Activated CD8-positive, alpha-beta T cell treated with anti-CD3 and anti-CD28 coated beads, Interleukin-2, amount 10 ng/mL, durations not matched to agents 7 days and 5 days (primary cell): ENCODE measurements at regions not wholly inside any gene's neighbourhood (a gene's known extent, or its start where the extent isn't known, plus 50 kb on each side); places are given as distances from the start of the nearest gene placed in this dataset.

Source experiments
- ATAC-seq: fragments of 150-1000 bp; cut with Tn5 transposase; one replicate; pipeline ENCODE4 v1.10.0; 2021; ENCODE audit warnings: moderate library complexity
- CTCF ChIA-PET: fragments of 350-600 bp; sonication (Branson Sonifier 250); formaldehyde crosslinking; loops from one replicate; lab custom pipeline; 2021; ENCODE audit warnings: antibody characterized with exemption; lab: Charles Lee
- POLR2A ChIA-PET: fragments of 350-600 bp; sonication (Branson Sonifier 250); formaldehyde crosslinking; loops from one replicate; lab custom pipeline; 2021; ENCODE audit warnings: antibody characterized with exemption; lab: Charles Lee
- DNase-seq: peaks from one replicate; pipeline ENCODE4 v3.0.0-alpha.2; 2020
- H3K27ac Mint-ChIP-seq: one replicate; pipeline ENCODE4 v1.8.0; 2021; ENCODE audit warnings: mild to moderate bottlenecking, mixed read lengths
- H3K27me3 Mint-ChIP-seq: one replicate; pipeline ENCODE4 v1.8.0; 2021; ENCODE audit warnings: low read depth, mixed read lengths
- H3K36me3 Mint-ChIP-seq: one replicate; pipeline ENCODE4 v1.8.0; 2021; ENCODE audit warnings: low read depth, mixed read lengths
- H3K4me1 Mint-ChIP-seq: one replicate; pipeline ENCODE4 v1.8.0; 2021; ENCODE audit warnings: low read depth, mixed read lengths
- H3K4me3 Mint-ChIP-seq: one replicate; pipeline ENCODE4 v1.8.0; 2021; ENCODE audit warnings: mild to moderate bottlenecking, mixed read lengths
- H3K9me3 Mint-ChIP-seq: one replicate; pipeline ENCODE4 v1.8.0; 2022; ENCODE audit warnings: mixed read lengths; ENCODE audit not compliant: insufficient read depth

DNA sequence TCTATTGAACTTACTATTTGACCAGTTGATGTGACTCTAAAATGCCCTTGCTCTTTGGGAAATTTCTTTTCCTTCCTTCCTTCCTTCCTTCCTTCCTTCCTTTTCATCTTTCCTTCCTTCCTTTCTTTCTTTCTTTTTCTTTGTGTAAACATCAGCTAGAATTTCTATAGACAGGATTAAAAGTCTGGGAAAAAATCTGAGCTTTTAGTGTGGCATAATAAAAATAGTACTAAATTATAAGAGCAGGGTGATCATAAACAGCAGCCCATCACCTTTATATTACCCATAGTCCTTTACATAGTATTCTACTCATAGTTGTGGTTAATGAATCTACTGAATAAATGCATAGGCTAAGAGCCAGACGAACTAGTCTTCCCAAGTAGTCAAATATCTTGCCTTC, 281.0 kb upstream of the DAB1 start:
- ATAC-seq (no peak), DNase-seq (no peak)
- ChIA-PET POLR2A (no interaction called here), CTCF (no interaction called here)
- Mint-ChIP-seq H3K9me3 (no peaks in the 10 kb centered on the region), H3K4me1 (no peaks in the 10 kb centered on the region), H3K36me3 (no peaks in the 10 kb centered on the region), H3K27ac (no peak overlapping the region), H3K27me3 (no peaks in the 10 kb centered on the region), H3K4me3 (no peak overlapping the region)

DNA sequence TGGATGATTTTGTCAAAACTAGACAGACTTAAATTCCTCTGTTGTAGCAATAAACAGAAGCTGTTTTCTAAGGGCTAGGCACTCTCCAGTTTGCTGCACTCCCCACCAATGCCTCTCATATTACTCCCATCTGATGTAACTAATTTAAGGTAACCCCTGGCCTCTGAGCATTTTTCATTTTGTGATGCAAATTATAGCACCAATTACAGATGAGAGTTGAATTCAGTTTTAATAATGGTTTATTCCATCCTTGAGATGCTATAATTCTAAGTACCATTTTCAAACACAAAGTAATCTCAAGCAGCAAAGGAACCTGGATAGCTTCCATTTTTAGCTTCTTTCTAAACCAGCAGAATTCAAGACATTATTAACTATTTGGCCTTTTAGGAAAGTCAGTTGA, 280.4 kb upstream of the DAB1 start:
- Mint-ChIP-seq H3K4me1 (no peaks in the 10 kb centered on the region), H3K27ac (no peak overlapping the region), H3K9me3 (no peaks in the 10 kb centered on the region), H3K36me3 (no peaks in the 10 kb centered on the region), H3K4me3 (no peak overlapping the region), H3K27me3 (no peaks in the 10 kb centered on the region)
- CTCF ChIA-PET, result no interaction called here
- DNase-seq (no peak), ATAC-seq (no peak)
- POLR2A ChIA-PET, result no interaction called here

DNA sequence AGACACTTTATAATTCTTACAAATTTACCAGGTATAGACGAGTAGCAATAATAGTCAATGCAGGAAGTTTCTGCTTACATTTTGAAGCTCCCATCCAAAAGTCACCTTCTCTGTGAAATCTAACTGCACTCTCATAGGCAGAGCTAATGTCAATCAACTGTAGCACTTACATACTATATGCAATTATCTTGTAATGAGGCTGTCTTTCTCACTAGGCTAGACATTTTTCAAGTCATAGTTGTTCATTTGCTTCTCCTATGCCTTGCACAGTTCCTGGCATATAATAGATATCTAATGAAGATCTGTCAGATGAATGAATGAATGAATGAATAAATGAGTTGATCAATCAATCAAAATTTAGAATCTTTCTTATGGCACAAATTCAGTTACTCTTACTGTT, 273.0 kb upstream of the DAB1 start:
- Mint-ChIP-seq H3K36me3 (no peaks in the 10 kb centered on the region), H3K4me3 (no peak overlapping the region), H3K27me3 (no peaks in the 10 kb centered on the region), H3K27ac (no peak overlapping the region), H3K4me1 (no peaks in the 10 kb centered on the region), H3K9me3 (peaks cover 8% of the 10 kb centered on the region)
- DNase-seq, result no peak
- no peak for ATAC-seq
- ChIA-PET POLR2A (no interaction called here), CTCF (no interaction called here)

DNA sequence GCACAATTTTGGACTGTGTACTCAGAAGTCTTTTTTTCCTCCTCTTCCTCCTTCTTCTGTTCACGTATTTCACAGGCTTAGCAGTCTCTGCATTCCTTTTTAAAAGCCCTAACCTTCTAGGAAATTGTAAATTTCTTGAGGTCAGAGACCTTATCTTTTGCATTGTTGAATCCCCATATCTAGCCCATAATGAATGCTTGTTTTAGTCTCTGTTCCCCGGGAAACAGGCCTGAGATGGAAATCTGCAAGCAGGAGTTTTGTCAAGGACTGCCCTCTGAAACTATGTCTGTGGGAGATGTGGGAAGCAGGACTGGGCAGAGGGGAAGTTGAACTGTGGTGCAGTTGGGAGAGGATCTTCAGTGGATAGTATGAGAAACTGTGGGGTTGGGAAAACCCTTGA, 272.2 kb upstream of the DAB1 start:
- H3K36me3 Mint-ChIP-seq, result no peaks in the 10 kb centered on the region
- no peaks in the 10 kb centered on the region for H3K4me1 Mint-ChIP-seq
- POLR2A ChIA-PET, result interaction anchor here (0.6 kb wide), 1 partner anchor 554 kb away, joined by 3 read pairs; no protein-coding TSS in a partner anchor
- H3K27ac Mint-ChIP-seq, result no peak overlapping the region
- peaks cover 8% of the 10 kb centered on the region for H3K9me3 Mint-ChIP-seq
- CTCF ChIA-PET, result no interaction called here
- no peak for DNase-seq
- no peak overlapping the region for H3K4me3 Mint-ChIP-seq
- no peaks in the 10 kb centered on the region for H3K27me3 Mint-ChIP-seq
- ATAC-seq, result no peak

DNA sequence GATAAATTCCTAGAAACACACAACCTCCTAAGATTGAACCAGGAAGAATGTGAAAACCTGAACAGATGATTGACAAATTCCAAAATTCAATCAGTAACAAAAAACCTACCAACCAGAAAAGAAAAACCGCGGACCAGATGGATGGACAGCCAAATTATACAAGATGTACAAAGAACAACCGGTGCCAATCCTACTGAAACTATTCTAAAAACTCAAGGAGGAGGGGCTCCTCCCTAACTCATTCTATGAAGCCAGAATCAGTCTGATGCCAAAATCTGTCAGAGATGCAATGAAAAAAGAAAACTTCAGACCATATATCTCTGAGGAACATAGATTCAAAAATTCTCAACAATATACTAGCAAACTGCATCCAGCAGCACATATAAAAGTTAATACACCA, 262.4 kb upstream of the DAB1 start:
- no peaks in the 10 kb centered on the region for H3K27me3 Mint-ChIP-seq
- H3K4me3 Mint-ChIP-seq, result no peak overlapping the region
- CTCF ChIA-PET, result no interaction called here
- POLR2A ChIA-PET, result no interaction called here
- H3K9me3 Mint-ChIP-seq, result peaks cover 8% of the 10 kb centered on the region
- no peaks in the 10 kb centered on the region for H3K4me1 Mint-ChIP-seq
- no peaks in the 10 kb centered on the region for H3K36me3 Mint-ChIP-seq
- DNase-seq (no peak), ATAC-seq (no peak)
- no peak overlapping the region for H3K27ac Mint-ChIP-seq

DNA sequence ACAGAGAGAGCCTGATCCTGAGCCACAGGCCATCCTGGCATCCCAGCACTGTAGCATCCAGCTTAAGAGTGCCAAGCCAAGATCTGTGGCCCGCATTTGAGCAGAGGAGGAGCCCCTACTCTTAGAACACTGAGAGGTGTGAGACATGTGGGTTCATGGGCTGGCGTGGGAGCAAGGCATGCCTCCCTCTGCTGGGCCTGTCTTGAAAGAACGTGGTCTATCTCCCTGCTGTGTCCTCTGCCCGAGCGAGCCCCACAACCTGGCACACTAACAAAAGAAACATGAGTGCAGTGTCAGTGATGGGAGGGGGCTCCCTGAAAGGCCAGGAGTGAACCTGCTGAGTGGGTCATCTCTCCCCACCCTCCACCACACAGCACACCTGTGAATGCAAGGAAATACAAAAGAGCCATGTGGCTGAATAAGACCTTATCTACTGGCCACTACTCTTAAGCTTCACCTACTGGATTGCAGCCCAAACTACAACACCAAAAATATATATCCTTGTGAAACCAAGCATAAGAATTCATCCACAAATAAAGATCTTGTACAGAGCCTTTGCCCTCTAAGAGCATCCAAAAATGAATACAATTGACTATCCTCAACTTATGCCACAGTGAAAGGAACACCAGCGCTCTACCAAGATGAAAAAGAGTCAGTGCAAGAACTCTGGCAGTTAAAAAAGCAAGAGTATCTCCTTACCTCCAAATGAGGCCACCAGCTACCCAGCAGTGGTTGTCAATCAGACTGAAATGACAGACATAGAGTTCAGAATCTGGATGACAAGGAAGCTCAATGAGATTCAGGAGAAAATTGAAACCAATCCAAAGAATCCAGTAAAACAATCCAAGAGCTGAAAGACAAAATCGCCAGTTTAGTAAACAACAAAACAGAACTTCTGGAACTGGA, 259.4 kb upstream of the DAB1 start:
- DNase-seq (no peak), ATAC-seq (no peak)
- Mint-ChIP-seq H3K36me3 (no peaks in the 10 kb centered on the region), H3K9me3 (peaks cover 3% of the 10 kb centered on the region), H3K27me3 (no peaks in the 10 kb centered on the region), H3K4me1 (no peaks in the 10 kb centered on the region), H3K27ac (no peak overlapping the region), H3K4me3 (no peak overlapping the region)
- ChIA-PET POLR2A (no interaction called here), CTCF (no interaction called here)

DNA sequence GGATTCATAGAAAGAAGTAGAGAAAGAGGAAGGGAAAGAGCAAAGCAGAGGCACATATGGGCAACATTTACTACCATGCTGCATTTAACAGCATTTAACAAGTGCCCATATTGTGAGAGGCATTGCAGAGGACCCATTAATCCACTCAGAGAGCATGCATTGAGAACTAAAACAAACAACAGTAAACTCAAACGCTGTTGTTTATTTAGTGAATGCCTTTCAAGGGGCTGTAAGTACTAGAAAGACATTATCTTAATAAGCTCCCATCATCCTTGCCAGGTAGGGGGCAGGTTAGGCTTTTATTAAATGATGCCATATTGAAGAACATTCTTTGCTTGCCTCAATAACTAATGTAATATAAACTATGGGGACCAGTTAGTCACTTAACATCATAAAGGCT, 254.3 kb upstream of the DAB1 start:
- Mint-ChIP-seq H3K4me3 (no peak overlapping the region), H3K9me3 (no peaks in the 10 kb centered on the region), H3K27me3 (no peaks in the 10 kb centered on the region), H3K27ac (no peak overlapping the region), H3K4me1 (no peaks in the 10 kb centered on the region), H3K36me3 (no peaks in the 10 kb centered on the region)
- no peak for ATAC-seq
- CTCF ChIA-PET, result no interaction called here
- POLR2A ChIA-PET, result no interaction called here
- no peak for DNase-seq

DNA sequence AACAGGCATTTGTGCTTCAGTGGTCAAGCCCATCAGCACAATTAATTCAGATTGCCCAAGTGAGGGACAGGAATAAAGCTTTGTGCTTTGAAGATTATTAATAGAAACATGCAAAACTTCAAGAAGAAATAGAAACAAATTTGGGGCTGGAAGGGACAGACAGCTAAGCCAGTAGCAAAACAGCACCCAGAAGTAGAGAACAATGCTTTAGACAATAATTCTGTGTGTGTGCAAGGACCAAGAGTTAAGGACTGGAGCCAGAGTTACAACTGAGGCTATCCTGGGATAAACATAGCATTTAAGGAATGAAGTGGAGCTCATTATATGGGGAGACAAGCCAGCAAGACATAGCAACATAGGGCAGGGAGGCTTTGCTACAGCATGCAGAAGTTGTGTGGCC, 251.9 kb upstream of the DAB1 start:
- H3K4me1 Mint-ChIP-seq, result no peaks in the 10 kb centered on the region
- no peak overlapping the region for H3K27ac Mint-ChIP-seq
- ATAC-seq, result no peak
- DNase-seq, result no peak
- no peaks in the 10 kb centered on the region for H3K27me3 Mint-ChIP-seq
- H3K36me3 Mint-ChIP-seq, result no peaks in the 10 kb centered on the region
- no peak overlapping the region for H3K4me3 Mint-ChIP-seq
- CTCF ChIA-PET, result no interaction called here
- H3K9me3 Mint-ChIP-seq, result no peaks in the 10 kb centered on the region
- POLR2A ChIA-PET, result no interaction called here

DNA sequence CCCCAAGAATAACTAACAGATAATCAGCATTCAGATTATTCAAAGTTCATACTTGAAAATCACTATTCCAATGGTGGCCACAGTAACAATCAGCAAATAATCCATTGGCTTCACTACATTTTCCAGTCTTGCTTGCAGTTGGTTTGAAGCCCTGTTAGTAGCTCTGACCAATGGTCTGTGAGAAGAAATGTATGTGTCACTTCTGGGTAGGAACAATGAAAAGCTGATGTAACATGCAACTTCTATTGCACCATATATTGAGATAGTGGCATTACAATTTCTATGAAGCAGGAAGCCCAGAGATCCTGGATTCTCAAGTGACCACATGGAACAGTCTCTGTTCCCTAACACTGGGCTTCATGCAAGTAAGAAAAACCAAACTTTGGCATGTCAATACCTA, 250.9 kb upstream of the DAB1 start:
- no peaks in the 10 kb centered on the region for H3K9me3 Mint-ChIP-seq
- no peaks in the 10 kb centered on the region for H3K36me3 Mint-ChIP-seq
- no peaks in the 10 kb centered on the region for H3K4me1 Mint-ChIP-seq
- no peak for DNase-seq
- no peaks in the 10 kb centered on the region for H3K27me3 Mint-ChIP-seq
- CTCF ChIA-PET, result no interaction called here
- ATAC-seq, result no peak
- POLR2A ChIA-PET, result no interaction called here
- H3K27ac Mint-ChIP-seq, result no peak overlapping the region
- H3K4me3 Mint-ChIP-seq, result no peak overlapping the region

DNA sequence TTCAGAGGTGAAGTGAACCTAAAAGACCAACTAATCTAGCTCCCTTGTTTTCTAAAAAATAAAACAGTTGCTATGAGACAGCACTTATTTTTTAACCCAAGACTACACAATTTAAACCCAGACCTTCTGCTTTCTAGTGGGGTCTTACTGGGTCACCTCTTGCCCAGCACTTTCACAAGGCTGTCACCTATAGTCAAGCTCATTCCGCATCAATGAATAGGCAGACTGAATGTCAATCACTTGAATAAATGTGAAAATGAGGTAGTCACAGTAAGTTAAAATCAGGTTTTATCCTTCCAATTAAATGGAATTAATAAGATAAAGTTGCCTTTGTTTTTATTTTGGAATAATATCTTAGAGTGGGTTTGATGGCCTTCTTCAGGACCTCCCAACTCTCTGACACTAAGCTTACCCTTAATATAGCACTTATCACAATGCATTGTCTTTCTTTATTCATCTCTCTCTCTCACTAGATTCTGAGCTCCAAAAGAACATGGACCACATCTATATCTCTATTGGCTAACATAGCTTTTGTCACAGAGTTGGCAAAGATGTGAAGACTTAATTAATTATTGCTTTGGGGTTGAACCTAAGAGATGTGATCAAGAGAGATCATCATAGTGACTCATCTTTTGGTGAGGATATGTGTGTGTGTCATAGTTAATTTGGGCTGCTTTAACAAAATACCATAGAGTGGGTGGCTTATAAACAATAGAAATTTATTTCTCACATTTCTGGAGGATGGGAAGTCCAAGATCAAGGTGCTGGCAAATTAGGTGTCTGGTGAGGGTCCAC, 248.7 kb upstream of the DAB1 start:
- Mint-ChIP-seq H3K9me3 (no peaks in the 10 kb centered on the region), H3K27ac (no peak overlapping the region), H3K4me1 (no peaks in the 10 kb centered on the region), H3K27me3 (no peaks in the 10 kb centered on the region), H3K4me3 (no peak overlapping the region), H3K36me3 (no peaks in the 10 kb centered on the region)
- CTCF ChIA-PET, result no interaction called here
- ATAC-seq (no peak), DNase-seq (no peak)
- POLR2A ChIA-PET, result no interaction called here

DNA sequence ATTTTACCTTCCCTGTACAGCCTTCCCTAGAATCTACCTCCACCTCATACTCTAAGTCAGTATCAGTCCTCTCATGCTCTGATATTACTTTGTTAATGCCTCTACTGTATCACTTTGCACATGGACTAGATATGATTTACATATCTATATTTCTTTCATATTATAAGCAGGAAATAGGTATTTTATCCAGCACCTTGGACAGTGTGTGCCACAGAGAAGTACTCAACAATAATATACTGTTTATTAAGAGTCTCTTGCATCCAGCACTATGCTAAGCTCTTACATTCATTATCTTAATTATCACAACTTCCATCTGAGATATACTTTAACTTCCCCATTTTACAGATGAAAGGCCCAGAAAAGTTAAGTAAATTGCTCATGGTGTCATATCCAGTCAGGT, 247.9 kb upstream of the DAB1 start:
- DNase-seq (no peak), ATAC-seq (no peak)
- H3K9me3 Mint-ChIP-seq, result no peaks in the 10 kb centered on the region
- CTCF ChIA-PET, result no interaction called here
- no peak overlapping the region for H3K4me3 Mint-ChIP-seq
- H3K4me1 Mint-ChIP-seq, result no peaks in the 10 kb centered on the region
- no peaks in the 10 kb centered on the region for H3K36me3 Mint-ChIP-seq
- no peaks in the 10 kb centered on the region for H3K27me3 Mint-ChIP-seq
- no peak overlapping the region for H3K27ac Mint-ChIP-seq
- POLR2A ChIA-PET, result no interaction called here

DNA sequence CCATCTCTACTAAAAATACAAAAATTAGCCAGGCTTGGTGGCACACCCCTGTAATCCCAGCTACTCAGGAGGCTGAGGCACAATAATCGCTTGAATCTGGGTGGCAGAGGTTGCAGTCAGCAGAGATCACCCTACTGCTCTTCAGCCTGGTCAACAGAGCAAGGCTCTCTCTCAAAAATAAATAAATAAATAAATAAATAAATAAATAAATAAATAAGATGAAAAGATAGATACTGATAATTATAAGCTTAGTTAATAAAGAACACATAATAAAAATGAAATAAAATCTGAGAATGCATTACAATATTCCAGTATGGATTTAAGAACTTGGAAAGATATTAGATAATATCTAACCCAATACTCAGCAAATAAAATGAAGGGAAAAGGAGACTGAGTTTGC, 235.9 kb upstream of the DAB1 start:
- no peaks in the 10 kb centered on the region for H3K9me3 Mint-ChIP-seq
- ChIA-PET POLR2A (no interaction called here), CTCF (no interaction called here)
- H3K27me3 Mint-ChIP-seq, result no peaks in the 10 kb centered on the region
- H3K27ac Mint-ChIP-seq, result no peak overlapping the region
- no peak for DNase-seq
- no peak for ATAC-seq
- H3K36me3 Mint-ChIP-seq, result no peaks in the 10 kb centered on the region
- no peak overlapping the region for H3K4me3 Mint-ChIP-seq
- no peaks in the 10 kb centered on the region for H3K4me1 Mint-ChIP-seq
